ENCODE measurements at regions not wholly inside any gene's neighbourhood (a gene's known extent, or its start where the extent isn't known, plus 50 kb on each side); places are given as distances from the start of the nearest gene placed in this dataset.

DNA sequence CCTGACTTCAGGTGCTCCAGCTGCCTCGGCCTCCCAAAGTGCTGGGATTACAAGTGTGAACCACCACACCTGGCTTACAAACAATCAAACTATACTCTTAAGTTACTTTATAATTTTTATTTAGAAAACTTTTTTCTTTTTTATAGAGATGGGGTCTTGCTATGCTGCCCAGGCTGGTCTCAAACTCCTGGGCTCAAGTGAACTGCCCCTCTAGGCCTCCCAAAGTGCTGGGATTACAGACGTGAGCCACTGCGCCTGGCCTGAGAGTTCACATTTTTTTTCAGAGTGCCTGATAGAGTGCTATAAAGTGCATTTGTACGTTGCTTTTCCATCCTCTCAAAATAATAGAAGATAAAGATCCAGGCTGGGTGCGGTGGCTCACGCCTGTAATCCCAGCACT lies 102.0 kb upstream of the TBL1XR1 start (continued):
- TF ChIP-seq, protein P1, sequence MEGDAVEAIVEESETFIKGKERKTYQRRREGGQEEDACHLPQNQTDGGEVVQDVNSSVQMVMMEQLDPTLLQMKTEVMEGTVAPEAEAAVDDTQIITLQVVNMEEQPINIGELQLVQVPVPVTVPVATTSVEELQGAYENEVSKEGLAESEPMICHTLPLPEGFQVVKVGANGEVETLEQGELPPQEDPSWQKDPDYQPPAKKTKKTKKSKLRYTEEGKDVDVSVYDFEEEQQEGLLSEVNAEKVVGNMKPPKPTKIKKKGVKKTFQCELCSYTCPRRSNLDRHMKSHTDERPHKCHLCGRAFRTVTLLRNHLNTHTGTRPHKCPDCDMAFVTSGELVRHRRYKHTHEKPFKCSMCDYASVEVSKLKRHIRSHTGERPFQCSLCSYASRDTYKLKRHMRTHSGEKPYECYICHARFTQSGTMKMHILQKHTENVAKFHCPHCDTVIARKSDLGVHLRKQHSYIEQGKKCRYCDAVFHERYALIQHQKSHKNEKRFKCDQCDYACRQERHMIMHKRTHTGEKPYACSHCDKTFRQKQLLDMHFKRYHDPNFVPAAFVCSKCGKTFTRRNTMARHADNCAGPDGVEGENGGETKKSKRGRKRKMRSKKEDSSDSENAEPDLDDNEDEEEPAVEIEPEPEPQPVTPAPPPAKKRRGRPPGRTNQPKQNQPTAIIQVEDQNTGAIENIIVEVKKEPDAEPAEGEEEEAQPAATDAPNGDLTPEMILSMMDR (IDR thresholded peaks at IDR 0.05; ENCODE audit: control extremely low read depth in 1 of 3, insufficient read depth in 1 of 3, low read depth in 1 of 3, low read length in 3 of 3), result no peak
- no peak for TF ChIP-seq TAF7 (optimal IDR thresholded peaks at IDR 0.05; ENCODE audit: borderline replicate concordance, low read depth, low read length)
- no peak for TF ChIP-seq RNF2 (IDR thresholded peaks at IDR 0.05; ENCODE audit: borderline replicate concordance, low read depth, low read length, missing control alignments, poor library complexity, severe bottlenecking)
- TF ChIP-seq, protein P2, sequence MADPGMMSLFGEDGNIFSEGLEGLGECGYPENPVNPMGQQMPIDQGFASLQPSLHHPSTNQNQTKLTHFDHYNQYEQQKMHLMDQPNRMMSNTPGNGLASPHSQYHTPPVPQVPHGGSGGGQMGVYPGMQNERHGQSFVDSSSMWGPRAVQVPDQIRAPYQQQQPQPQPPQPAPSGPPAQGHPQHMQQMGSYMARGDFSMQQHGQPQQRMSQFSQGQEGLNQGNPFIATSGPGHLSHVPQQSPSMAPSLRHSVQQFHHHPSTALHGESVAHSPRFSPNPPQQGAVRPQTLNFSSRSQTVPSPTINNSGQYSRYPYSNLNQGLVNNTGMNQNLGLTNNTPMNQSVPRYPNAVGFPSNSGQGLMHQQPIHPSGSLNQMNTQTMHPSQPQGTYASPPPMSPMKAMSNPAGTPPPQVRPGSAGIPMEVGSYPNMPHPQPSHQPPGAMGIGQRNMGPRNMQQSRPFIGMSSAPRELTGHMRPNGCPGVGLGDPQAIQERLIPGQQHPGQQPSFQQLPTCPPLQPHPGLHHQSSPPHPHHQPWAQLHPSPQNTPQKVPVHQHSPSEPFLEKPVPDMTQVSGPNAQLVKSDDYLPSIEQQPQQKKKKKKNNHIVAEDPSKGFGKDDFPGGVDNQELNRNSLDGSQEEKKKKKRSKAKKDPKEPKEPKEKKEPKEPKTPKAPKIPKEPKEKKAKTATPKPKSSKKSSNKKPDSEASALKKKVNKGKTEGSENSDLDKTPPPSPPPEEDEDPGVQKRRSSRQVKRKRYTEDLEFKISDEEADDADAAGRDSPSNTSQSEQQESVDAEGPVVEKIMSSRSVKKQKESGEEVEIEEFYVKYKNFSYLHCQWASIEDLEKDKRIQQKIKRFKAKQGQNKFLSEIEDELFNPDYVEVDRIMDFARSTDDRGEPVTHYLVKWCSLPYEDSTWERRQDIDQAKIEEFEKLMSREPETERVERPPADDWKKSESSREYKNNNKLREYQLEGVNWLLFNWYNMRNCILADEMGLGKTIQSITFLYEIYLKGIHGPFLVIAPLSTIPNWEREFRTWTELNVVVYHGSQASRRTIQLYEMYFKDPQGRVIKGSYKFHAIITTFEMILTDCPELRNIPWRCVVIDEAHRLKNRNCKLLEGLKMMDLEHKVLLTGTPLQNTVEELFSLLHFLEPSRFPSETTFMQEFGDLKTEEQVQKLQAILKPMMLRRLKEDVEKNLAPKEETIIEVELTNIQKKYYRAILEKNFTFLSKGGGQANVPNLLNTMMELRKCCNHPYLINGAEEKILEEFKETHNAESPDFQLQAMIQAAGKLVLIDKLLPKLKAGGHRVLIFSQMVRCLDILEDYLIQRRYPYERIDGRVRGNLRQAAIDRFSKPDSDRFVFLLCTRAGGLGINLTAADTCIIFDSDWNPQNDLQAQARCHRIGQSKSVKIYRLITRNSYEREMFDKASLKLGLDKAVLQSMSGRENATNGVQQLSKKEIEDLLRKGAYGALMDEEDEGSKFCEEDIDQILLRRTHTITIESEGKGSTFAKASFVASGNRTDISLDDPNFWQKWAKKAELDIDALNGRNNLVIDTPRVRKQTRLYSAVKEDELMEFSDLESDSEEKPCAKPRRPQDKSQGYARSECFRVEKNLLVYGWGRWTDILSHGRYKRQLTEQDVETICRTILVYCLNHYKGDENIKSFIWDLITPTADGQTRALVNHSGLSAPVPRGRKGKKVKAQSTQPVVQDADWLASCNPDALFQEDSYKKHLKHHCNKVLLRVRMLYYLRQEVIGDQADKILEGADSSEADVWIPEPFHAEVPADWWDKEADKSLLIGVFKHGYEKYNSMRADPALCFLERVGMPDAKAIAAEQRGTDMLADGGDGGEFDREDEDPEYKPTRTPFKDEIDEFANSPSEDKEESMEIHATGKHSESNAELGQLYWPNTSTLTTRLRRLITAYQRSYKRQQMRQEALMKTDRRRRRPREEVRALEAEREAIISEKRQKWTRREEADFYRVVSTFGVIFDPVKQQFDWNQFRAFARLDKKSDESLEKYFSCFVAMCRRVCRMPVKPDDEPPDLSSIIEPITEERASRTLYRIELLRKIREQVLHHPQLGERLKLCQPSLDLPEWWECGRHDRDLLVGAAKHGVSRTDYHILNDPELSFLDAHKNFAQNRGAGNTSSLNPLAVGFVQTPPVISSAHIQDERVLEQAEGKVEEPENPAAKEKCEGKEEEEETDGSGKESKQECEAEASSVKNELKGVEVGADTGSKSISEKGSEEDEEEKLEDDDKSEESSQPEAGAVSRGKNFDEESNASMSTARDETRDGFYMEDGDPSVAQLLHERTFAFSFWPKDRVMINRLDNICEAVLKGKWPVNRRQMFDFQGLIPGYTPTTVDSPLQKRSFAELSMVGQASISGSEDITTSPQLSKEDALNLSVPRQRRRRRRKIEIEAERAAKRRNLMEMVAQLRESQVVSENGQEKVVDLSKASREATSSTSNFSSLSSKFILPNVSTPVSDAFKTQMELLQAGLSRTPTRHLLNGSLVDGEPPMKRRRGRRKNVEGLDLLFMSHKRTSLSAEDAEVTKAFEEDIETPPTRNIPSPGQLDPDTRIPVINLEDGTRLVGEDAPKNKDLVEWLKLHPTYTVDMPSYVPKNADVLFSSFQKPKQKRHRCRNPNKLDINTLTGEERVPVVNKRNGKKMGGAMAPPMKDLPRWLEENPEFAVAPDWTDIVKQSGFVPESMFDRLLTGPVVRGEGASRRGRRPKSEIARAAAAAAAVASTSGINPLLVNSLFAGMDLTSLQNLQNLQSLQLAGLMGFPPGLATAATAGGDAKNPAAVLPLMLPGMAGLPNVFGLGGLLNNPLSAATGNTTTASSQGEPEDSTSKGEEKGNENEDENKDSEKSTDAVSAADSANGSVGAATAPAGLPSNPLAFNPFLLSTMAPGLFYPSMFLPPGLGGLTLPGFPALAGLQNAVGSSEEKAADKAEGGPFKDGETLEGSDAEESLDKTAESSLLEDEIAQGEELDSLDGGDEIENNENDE (IDR thresholded peaks at IDR 0.05; ENCODE audit: insufficient replicate concordance, low read length), result no peak
- TF ChIP-seq CTBP2 (IDR thresholded peaks at IDR 0.05; ENCODE audit: borderline replicate concordance, insufficient read depth, insufficient read length, low read length), result no peak
- TF ChIP-seq POLR2AphosphoS5 (IDR thresholded peaks at IDR 0.05; ENCODE audit: low read depth, low read length), result no peak
